ENCODE measurements at regions not wholly inside any gene's neighbourhood (a gene's known extent, or its start where the extent isn't known, plus 50 kb on each side); places are given as distances from the start of the nearest gene placed in this dataset.

- H3K79me2 ChIP-seq (ENCODE audit: insufficient read depth, low read length): no peaks in the 10 kb centered on the region
- no peak overlapping the region for H3K27ac ChIP-seq (ENCODE audit: low read depth, low read length, poor library complexity, severe bottlenecking)
- no peaks in the 10 kb centered on the region for H4K20me1 ChIP-seq (ENCODE audit: insufficient read depth, low read length)
- H3K27me3 ChIP-seq (ENCODE audit: insufficient read depth, low read length): no peaks in the 10 kb centered on the region
- H3K9me2 ChIP-seq (ENCODE audit: low read depth, low read length): no peaks in the 10 kb centered on the region
- TF ChIP-seq CTCF (IDR thresholded peaks at IDR 0.05; ENCODE audit: low read length) (no peak), EZH2 (IDR thresholded peaks at IDR 0.05; ENCODE audit: borderline replicate concordance, low read length) (no peak)
- H3K4me1 ChIP-seq (ENCODE audit: insufficient read depth, low read length, severe bottlenecking): no peaks in the 10 kb centered on the region
- H3K9me3 ChIP-seq (ENCODE audit: low read length): no peaks in the 10 kb centered on the region
- no peak overlapping the region for H3K9ac ChIP-seq (ENCODE audit: low read length)
- H3K4me3 ChIP-seq (ENCODE audit: low read depth, low read length, poor library complexity, severe bottlenecking): no peak overlapping the region
- no peak overlapping the region for H3K4me2 ChIP-seq (ENCODE audit: low read length)
- H3K36me3 ChIP-seq (ENCODE audit: insufficient read depth, low read length): no peaks in the 10 kb centered on the region
- H3F3A ChIP-seq (ENCODE audit: insufficient read depth, low read length): no peaks in the 10 kb centered on the region
- H2AFZ ChIP-seq (ENCODE audit: low read length): no peak overlapping the region
These were observed 72.0 kb downstream of the ALX1 start for GRCh38 chr12:85352016-85352415.

- TF ChIP-seq CTCF (IDR thresholded peaks at IDR 0.05; ENCODE audit: low read length) (no peak), EZH2 (IDR thresholded peaks at IDR 0.05; ENCODE audit: borderline replicate concordance, low read length) (no peak)
- no peaks in the 10 kb centered on the region for H3K9me2 ChIP-seq (ENCODE audit: low read depth, low read length)
- no peaks in the 10 kb centered on the region for H3K4me1 ChIP-seq (ENCODE audit: insufficient read depth, low read length, severe bottlenecking)
- H3K9ac ChIP-seq (ENCODE audit: low read length): no peak overlapping the region
- H3K27me3 ChIP-seq (ENCODE audit: insufficient read depth, low read length): no peaks in the 10 kb centered on the region
- no peak overlapping the region for H2AFZ ChIP-seq (ENCODE audit: low read length)
- no peaks in the 10 kb centered on the region for H3F3A ChIP-seq (ENCODE audit: insufficient read depth, low read length)
- H3K9me3 ChIP-seq (ENCODE audit: low read length): no peaks in the 10 kb centered on the region
- H3K79me2 ChIP-seq (ENCODE audit: insufficient read depth, low read length): no peaks in the 10 kb centered on the region
- H3K4me2 ChIP-seq (ENCODE audit: low read length): no peak overlapping the region
- no peak overlapping the region for H3K27ac ChIP-seq (ENCODE audit: low read depth, low read length, poor library complexity, severe bottlenecking)
- H3K36me3 ChIP-seq (ENCODE audit: insufficient read depth, low read length): no peaks in the 10 kb centered on the region
- no peak overlapping the region for H3K4me3 ChIP-seq (ENCODE audit: low read depth, low read length, poor library complexity, severe bottlenecking)
- no peaks in the 10 kb centered on the region for H4K20me1 ChIP-seq (ENCODE audit: insufficient read depth, low read length)
These were observed 76.8 kb downstream of the ALX1 start for GRCh38 chr12:85356596-85357385.

GRCh38 chr12:85357609-85358008 is 77.6 kb downstream of the ALX1 start:
- Histone ChIP-seq H3K27me3 (ENCODE audit: insufficient read depth, low read length) (no peaks in the 10 kb centered on the region), H3K36me3 (ENCODE audit: insufficient read depth, low read length) (no peaks in the 10 kb centered on the region), H3K27ac (ENCODE audit: low read depth, low read length, poor library complexity, severe bottlenecking) (no peak overlapping the region), H3K79me2 (ENCODE audit: insufficient read depth, low read length) (no peaks in the 10 kb centered on the region), H3K4me1 (ENCODE audit: insufficient read depth, low read length, severe bottlenecking) (no peaks in the 10 kb centered on the region), H3K9ac (ENCODE audit: low read length) (no peak overlapping the region), H2AFZ (ENCODE audit: low read length) (no peak overlapping the region), H3K9me3 (ENCODE audit: low read length) (no peaks in the 10 kb centered on the region), H3K9me2 (ENCODE audit: low read depth, low read length) (no peaks in the 10 kb centered on the region), H3F3A (ENCODE audit: insufficient read depth, low read length) (no peaks in the 10 kb centered on the region), H3K4me3 (ENCODE audit: low read depth, low read length, poor library complexity, severe bottlenecking) (no peak overlapping the region), H3K4me2 (ENCODE audit: low read length) (no peak overlapping the region), H4K20me1 (ENCODE audit: insufficient read depth, low read length) (no peaks in the 10 kb centered on the region)
- no peak for TF ChIP-seq EZH2 (IDR thresholded peaks at IDR 0.05; ENCODE audit: borderline replicate concordance, low read length)
- TF ChIP-seq CTCF (IDR thresholded peaks at IDR 0.05; ENCODE audit: low read length): no peak
